ENCODE measurements at regions not wholly inside any gene's neighbourhood (a gene's known extent, or its start where the extent isn't known, plus 50 kb on each side); places are given as distances from the start of the nearest gene placed in this dataset.

- TF ChIP-seq EZH2 (IDR thresholded peaks at IDR 0.05; ENCODE audit: borderline replicate concordance, low read depth, low read length, poor library complexity, severe bottlenecking) (no peak), CTCF (conservative IDR thresholded peaks at IDR 0.05; ENCODE audit: low read depth, low read length) (no peak)
- ChIA-PET CTCF (no interaction called here), POLR2A (ENCODE audit: low non-redundant PET) (no interaction called here)
- BruUV-seq (replicated peaks), result no TSS peak
- H3K4me3 ChIP-seq (ENCODE audit: low read depth, low read length, poor library complexity, severe bottlenecking), result no peak overlapping the region
- H3K36me3 ChIP-seq (ENCODE audit: insufficient read depth, low read length, poor library complexity, severe bottlenecking), result no peaks in the 10 kb centered on the region
- H3K9me3 ChIP-seq (ENCODE audit: low read depth, low read length, poor library complexity, severe bottlenecking), result no peaks in the 10 kb centered on the region
- H3K4me1 ChIP-seq (ENCODE audit: insufficient read depth, low read length, poor library complexity, severe bottlenecking), result no peaks in the 10 kb centered on the region
- intact Hi-C loops (cut with micrococcal nuclease; ENCODE audit: unreplicated experiment), result no loop called here
- H3K27ac ChIP-seq (ENCODE audit: low read depth, low read length, poor library complexity, severe bottlenecking), result no peak overlapping the region
- no peak for DNase-seq (ENCODE audit: low spot score)
- no peaks in the 10 kb centered on the region for H3K27me3 ChIP-seq (replicated peaks; ENCODE audit: insufficient read depth, low read depth, low read length, poor library complexity)
Observed at GRCh38 chr21:28805885-28806284, 186.8 kb downstream of the LTN1 start.

- no peak for TF ChIP-seq CTCF (conservative IDR thresholded peaks at IDR 0.05; ENCODE audit: low read depth, low read length)
- no peak for TF ChIP-seq EZH2 (IDR thresholded peaks at IDR 0.05; ENCODE audit: borderline replicate concordance, low read depth, low read length, poor library complexity, severe bottlenecking)
- Histone ChIP-seq H3K4me3 (ENCODE audit: low read depth, low read length, poor library complexity, severe bottlenecking) (no peak overlapping the region), H3K9me3 (ENCODE audit: low read depth, low read length, poor library complexity, severe bottlenecking) (no peaks in the 10 kb centered on the region), H3K27me3 (replicated peaks; ENCODE audit: insufficient read depth, low read depth, low read length, poor library complexity) (no peaks in the 10 kb centered on the region), H3K4me1 (ENCODE audit: insufficient read depth, low read length, poor library complexity, severe bottlenecking) (no peaks in the 10 kb centered on the region), H3K27ac (ENCODE audit: low read depth, low read length, poor library complexity, severe bottlenecking) (no peak overlapping the region), H3K36me3 (ENCODE audit: insufficient read depth, low read length, poor library complexity, severe bottlenecking) (no peaks in the 10 kb centered on the region)
- BruUV-seq (replicated peaks), result no TSS peak
- CTCF ChIA-PET, result no interaction called here
- POLR2A ChIA-PET (ENCODE audit: low non-redundant PET), result no interaction called here
- intact Hi-C loops (cut with micrococcal nuclease; ENCODE audit: unreplicated experiment), result no loop called here
- DNase-seq (ENCODE audit: low spot score), result no peak
Observed at GRCh38 chr21:28804089-28804670, 188.5 kb downstream of the LTN1 start.

- intact Hi-C loops (cut with micrococcal nuclease; ENCODE audit: unreplicated experiment), result no loop called here
- no peak overlapping the region for H3K27ac ChIP-seq (ENCODE audit: low read depth, low read length, poor library complexity, severe bottlenecking)
- TF ChIP-seq CTCF (conservative IDR thresholded peaks at IDR 0.05; ENCODE audit: low read depth, low read length), result no peak
- BruUV-seq (replicated peaks), result no TSS peak
- no peaks in the 10 kb centered on the region for H3K36me3 ChIP-seq (ENCODE audit: insufficient read depth, low read length, poor library complexity, severe bottlenecking)
- no peaks in the 10 kb centered on the region for H3K9me3 ChIP-seq (ENCODE audit: low read depth, low read length, poor library complexity, severe bottlenecking)
- no peaks in the 10 kb centered on the region for H3K4me1 ChIP-seq (ENCODE audit: insufficient read depth, low read length, poor library complexity, severe bottlenecking)
- no peak for DNase-seq (ENCODE audit: low spot score)
- H3K4me3 ChIP-seq (ENCODE audit: low read depth, low read length, poor library complexity, severe bottlenecking), result no peak overlapping the region
- no peaks in the 10 kb centered on the region for H3K27me3 ChIP-seq (replicated peaks; ENCODE audit: insufficient read depth, low read depth, low read length, poor library complexity)
- ChIA-PET CTCF (no interaction called here), POLR2A (ENCODE audit: low non-redundant PET) (no interaction called here)
Observed at GRCh38 chr21:28801906-28802305, 190.8 kb downstream of the LTN1 start.

Data from A673 (cell line).